ENCODE measurements at regions not wholly inside any gene's neighbourhood (a gene's known extent, or its start where the extent isn't known, plus 50 kb on each side); places are given as distances from the start of the nearest gene placed in this dataset.

DNA sequence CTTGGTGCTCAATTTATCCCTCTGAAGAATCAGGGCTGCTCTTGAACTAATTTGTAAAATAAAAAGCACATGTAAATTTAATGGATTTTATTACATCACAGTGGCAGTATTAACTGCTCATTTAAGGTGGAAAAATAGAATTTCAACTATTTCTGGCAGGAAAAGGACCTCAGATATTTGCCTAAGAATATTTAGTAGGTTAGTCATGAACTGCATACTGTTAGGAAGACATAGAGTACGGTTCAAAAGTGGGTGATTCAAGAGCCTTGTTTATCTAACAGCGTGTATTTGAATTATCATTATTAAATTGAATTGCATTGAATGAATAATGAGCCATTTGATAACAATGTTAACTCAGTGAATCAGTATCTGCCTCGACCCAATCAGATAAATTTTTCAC lies 248.8 kb upstream of the PBX1 start:
- TF ChIP-seq CTCF (IDR thresholded peaks at IDR 0.05) (no peak), ZFX (IDR thresholded peaks at IDR 0.05; ENCODE audit: borderline replicate concordance) (no peak)

All from 22Rv1 (cell line).